Fibroblast of skin of right quadriceps (primary cell): ENCODE measurements at regions not wholly inside any gene's neighbourhood (a gene's known extent, or its start where the extent isn't known, plus 50 kb on each side); places are given as distances from the start of the nearest gene placed in this dataset.

ENCODE experiments used
- DNase-seq: peaks from one replicate; pipeline ENCODE4 v3.0.0-alpha.2; 2013

DNA sequence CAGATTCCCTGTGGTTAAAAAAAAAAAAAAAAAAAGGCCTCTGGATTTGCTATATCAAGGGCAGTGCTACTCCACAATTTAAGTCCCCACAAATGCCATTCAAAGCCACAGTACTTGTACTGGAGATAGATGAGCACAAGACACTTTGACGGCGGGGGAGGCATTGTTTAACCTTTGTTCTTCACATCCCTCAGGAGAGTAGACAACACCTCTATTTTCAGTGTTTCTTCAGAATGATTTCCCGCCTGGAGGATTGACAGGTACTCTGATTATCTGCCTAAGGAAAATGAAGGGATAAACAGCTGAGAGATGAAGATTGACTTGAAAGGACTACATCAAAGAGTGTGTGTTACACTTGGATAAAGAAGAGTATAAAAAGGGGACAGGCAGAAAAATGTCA, 58.7 kb downstream of the OTOL1 start:
- DNase-seq: no peak

DNA sequence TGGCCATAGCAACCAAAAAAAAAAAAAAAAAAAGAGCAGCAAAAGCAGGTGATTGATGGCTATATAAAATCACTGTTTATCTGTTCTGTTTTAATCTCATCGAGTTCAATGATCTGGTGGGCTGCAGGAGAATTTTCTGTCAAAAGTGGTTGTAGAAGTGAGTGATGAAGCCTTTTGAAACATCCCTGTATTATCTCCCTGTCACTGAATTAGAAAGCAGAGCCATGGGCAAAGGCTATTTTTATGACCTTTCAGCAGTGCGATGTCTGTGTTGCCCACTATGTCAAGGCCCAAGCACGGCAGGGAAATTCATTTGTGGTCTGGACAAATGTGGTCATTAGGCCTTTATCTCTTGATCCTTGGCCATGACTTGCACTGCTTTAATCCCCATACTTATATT, 59.9 kb downstream of the OTOL1 start:
- DNase-seq: no peak

DNA sequence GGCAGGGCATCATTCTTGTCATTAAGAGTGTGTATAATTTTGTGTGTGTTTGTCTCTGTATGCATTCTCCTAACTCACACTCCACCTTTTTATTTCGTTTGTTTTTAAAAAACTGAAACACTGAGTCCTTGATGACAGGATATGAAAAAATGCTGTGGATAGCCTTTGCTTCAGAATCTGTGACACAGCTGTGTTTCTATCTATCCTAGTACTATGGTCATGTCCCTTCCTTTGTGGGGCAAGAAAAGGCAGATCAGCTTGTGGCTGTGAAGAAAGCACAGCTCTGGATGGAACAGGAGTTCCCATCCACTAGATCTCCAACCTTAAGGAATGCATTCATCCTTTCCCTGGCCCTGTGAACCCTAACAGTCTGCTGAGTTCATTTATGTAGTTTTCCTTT, 60.3 kb downstream of the OTOL1 start:
- DNase-seq: no peak

DNA sequence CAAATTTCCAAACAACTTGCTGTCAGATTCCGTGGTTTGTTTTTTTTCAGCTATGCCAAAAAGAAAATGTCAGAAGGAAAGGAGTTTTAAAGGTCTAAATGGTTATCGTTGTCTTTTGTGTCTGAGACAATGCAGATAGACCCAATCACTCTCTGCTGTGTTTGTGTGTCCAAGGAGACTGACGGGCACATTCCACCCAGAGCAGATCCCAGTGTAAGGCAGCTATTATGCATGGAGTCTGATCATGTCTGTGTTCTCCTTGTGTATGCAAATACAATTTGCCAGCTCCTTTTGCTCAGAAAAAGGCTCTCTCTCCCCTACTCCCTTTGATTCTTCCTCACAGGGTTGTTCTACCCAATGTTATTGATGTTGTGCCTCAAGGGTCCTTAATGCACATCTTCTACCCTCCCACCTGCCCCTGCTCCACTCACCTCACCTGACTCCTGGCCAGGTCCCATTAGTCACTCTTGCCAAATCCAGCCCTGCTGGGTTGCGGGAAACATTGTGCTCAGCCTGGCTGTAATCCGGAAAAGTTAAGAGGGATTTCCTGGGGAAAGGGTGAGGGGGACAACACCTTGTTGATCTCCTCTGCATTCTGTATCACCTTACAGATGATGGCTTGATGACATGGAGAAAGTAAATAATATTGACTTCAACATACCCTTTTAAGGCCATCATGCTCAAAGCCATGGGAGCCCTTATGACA, 61.0 kb downstream of the OTOL1 start:
- no peak for DNase-seq

DNA sequence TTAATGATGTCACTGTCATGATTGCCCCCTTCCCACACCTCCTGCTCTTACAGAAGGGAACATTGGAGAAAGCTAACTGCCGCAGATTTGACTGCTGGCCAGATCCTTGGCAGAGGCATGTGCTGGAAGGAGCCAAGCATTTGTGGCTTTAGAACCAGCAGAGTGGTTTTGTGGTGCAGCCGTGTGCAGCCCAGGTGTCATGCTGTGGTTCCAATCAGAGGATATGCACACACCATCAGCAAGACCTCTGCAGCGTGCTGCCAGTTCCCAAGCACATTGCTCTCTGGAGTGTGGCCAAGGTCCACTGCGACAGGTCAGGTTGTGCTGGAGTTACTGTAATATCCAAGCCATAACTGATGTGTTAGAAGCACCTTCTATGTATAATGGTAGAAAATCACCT, 61.6 kb downstream of the OTOL1 start:
- DNase-seq: no peak

DNA sequence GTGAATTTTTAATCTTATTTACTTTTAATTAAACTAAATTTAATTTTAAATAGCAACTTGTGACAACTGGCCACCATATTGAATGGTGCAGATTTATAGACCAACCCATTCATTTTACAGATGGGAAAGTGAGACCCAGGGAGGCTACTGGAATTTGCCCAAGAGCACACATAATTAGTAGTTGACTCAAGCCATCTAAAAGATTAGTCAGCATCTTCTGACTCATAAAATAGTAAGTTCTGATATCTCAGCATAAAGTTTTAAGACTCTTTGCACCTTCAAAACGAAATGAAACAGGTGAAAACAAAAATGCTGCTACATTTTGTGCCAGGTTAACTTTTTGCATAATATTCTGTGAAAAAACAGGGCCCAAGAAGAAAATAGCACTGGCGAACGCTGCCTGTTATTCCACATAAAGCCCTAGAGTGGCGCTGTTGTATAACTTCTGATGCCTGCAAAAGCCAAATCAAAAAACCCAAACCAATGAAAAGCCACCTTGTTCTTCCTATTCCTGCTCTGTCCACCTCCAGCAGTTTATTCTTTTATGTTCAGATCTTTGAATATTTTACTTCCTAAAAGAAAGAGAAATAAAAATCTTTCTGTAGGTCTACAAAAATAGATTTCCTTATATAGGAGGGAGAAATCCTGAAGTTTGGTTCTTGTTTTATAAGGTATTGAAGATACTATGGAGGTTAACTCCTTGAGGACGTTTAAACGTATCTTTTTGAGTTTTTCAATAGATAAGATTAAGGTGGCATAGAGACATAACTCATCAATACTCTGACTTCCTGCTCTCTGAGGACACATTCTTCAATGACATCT, 62.8 kb downstream of the OTOL1 start:
- peak; percentile 56 for DNase-seq

DNA sequence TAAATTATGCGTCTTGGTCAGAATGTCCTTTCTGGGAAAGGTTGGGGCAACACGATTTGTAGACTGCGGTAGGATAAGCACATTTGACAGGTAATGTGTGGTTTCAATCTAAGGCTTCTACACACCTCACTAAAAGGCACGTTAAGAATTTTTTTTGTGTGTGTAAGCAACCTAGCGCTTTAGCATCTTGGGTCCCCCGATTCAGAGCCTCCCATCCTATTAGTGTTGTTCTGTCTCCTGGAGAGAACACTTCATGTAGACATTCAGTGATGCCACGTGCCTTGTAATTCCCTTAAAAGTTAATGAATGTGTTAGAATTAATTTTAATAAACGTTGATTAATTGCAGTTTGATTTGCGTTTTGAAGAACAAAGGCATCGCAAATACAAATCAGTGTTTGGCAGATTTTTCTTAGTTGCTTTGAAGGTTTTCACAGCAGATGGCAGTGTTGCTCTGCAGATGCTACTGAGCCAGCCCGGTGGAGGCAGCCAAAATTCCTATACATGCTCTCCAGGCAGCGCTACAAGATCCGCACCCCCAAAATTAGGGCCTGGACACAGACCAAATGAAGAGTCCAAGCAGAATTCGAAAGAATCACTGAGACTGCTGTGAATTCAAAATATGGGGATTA, 63.5 kb downstream of the OTOL1 start:
- peak; percentile 55 for DNase-seq

DNA sequence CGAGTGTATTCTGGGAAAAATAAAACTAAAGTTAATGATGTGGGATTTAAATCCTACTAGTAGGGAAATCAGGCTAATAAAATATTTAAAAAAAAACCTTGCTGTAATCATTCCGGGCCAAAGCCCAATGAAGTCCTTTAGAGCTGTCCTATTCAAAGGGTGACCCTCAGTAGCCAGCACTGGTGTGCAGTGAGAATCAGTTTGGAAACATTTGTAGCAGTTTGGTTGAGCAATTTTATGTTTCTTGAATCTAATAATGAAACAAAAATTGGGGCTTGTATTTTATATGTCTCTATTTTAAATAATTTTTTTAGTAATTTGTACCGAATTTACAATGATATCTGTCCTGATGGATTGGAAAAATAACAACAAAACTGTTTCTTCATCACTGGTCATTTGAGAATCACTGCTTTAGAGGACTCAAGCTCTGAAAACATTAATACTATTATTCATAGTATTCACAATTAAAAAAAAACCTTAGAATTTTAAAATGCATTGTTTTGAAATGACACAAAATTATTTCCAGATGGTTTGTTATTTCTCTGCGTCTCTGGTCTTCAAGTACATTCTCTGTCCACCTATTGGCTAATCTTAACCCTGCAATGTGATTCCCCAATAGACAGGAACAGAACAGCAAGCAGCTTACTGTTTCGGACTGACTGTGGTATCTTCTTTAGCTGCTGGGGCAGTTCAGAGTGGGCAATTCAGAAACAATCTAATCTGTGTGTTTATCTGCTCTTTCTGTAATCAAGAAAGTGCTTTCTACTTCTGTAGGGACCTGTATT, 71.2 kb downstream of the OTOL1 start:
- peak; percentile 85 for DNase-seq

DNA sequence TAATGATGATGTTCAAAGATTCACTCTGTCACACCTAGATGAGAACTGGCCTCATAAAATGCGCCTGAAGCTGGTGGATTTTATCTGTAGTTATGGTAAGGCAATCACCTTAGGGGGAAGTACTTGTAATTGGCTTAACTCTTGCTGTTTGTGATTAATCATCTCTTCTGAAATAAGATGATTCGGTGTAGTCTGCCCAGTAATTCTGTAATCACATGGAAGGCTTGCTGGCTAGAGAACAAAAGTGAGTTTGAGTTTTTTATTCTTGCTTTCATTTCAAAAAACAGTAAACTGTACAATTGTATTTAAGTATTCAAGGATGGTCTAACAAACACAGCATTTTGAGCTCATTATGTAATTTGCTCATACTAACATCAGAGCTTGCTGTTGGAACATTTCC, 72.1 kb downstream of the OTOL1 start:
- DNase-seq: no peak

DNA sequence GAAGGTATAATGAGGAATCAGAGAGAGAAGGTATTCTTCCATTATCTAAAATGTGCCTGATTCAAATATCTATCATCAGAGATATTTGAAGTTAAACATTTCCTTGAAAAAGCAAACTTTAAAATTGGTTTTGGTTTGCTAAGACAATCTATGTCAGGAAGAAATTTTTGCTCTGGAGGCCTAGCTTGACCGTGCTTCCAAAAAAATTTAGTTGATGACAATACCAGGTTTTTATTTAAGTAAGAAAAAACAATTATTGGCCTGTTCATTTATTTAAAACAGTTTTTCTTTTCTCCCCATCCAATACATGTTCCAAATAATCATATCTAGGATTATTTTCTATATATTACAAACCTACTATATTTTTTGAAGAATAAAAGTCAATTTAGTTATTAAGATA, 75.3 kb downstream of the OTOL1 start:
- DNase-seq: no peak

DNA sequence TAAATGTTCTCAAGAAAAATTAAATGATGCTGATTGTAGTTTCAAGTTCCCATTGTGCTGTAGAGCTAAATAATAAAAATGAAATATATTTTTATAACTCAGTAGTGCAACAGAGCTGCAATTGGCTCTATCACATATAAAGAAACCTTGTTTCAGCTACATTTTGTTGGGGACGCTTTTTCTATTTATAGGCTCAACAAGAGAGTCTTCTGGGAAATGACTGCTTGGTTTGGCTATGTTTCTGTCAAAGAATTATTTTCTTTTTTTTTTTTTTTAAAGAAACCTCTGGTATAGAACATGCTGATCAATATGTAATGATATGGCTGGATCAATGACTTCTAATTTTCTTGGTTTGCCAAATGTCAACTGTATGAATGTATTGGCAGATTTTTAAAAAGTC, 76.5 kb downstream of the OTOL1 start:
- DNase-seq: no peak

DNA sequence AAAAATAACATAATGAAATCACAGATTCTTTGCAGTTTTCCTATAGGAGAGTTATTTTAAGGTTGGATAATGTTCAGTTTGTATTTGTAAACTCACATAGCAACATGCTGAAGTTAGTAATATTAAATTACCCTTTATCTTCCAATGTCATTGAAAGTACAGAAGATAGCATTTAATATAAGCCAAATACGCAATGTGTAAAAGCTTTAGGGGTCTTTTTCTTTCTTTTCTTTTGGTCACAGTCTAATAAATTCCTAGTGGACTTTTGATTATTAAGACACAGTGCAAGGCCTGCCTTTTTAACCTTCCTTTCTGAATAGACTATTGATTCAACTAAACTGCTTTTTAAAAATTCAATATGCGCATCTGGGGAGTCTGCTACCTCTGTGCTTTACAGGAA, 79.3 kb downstream of the OTOL1 start:
- no peak for DNase-seq

DNA sequence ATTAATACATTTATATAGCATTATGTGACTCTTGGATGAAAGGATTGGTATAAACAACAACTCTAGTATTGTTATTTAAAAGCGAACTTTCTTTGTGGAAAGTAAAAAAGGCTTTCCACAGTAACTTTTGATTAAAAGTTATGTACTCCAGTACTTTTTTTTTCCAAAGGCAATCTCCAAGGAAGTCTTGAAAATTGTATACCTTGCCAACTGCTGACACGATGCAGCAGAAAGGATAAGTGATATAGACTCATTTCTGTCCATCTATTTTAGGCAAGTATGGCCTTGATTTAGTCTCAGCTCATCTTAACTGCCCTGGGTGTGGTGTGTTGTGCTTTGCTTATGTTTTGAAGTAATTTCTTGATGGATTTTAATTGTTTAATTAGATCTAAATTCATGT, 79.7 kb downstream of the OTOL1 start:
- DNase-seq: no peak

DNA sequence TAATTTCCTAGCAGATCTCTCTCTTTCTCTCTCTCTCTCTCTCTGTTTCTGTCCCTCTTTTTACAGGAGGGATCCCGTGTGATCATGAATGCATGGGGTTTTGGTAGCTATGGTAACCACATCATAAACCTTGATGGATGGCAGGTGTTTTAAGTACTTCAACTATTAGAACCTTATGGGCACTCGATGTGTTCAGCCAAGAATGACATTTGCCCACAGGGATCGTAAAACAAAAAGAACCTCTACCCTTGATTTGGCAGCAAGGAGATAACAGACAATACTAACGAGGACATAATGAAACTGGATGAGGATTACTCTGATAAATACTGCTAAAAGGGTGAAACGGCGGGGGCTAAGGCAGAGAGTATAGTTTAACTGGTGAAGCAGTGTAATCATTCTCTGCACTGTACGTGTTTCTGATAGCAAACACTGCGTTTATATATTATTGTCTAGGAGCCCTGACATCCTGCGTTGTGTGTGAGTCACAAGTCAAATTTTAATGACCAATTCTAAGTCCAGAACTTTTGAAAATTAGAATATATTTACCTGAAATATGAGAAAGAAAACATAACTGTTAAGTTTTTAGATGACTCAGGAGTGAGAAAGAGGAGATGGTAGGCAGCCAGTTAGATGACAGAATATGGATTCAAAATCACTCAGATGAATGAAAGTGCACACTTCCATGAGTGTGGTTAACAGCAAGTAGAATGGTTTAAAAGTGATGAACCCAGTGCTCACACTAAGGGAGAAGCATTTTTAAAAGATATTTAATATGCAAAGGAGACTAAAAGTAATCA, 80.3 kb downstream of the OTOL1 start:
- no peak for DNase-seq

DNA sequence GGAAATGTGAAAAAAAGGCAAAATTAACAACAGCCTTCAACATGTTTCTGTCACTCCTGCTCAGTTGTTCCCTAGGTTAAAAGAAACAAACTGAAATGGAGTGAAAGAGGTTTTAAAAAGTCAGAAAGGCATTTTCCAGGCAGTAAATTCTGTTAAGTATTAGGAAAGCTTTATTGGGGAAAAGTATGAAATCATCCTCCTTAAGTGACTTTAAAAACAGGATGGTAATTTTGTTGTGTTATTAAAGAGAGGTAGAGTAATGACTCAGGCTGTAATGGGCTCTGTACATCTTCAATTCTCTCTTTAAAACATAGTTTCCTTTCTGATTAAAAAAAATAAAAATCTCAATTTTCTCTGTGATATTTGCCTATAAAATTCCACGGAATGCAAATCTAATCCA, 81.1 kb downstream of the OTOL1 start:
- DNase-seq: no peak

DNA sequence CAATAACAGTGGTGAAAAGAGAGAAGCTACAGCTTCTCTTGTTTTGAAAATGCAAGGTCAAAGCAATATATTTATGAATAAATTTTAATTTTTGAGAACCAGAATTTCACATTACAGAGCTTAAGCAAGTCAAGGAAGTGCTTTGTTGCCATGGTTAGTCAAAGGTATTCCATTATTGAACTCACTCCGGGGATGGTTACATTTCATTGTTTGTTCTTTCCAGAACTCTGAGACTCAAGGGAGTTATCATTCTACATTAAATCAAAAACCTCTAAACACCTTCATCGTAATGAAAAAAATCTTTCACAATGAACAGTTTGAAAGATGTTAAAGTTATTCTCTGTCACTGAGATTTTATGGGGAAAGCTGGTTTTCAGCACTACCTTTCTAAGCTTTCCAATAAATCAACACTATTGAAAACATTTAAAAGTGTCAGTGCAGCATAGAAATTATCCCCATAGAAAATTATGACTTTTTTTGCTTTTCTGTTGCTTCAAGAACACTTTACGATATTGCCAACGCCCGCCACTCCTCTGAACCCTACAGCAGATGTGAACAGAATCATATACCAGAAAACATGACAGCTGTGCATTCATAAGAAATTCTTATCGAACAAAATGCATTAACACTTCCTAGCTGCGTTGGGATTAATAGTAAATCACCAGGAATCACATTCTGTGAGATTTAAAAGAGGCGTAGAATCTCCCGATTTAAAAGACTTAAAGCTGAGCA, 83.0 kb downstream of the OTOL1 start:
- no peak for DNase-seq

DNA sequence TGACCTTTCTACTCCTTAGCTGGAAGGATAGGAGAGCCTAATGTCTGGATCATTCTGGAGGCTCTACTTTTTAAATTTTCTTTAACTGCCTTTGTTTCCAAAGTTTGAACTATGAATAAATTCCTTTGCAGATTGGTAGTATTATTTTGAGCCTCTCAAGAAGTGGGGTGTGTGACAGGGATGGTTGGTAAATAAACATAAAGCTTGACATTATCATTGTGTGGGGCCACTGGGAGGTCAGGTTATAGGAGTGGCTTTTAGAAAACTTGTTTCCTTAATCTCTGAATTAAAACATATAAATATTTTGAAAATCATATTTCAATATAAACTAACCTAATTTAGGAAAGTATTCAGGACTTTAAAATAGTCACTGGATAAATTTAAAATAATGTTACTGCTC, 89.3 kb downstream of the OTOL1 start:
- DNase-seq: no peak

DNA sequence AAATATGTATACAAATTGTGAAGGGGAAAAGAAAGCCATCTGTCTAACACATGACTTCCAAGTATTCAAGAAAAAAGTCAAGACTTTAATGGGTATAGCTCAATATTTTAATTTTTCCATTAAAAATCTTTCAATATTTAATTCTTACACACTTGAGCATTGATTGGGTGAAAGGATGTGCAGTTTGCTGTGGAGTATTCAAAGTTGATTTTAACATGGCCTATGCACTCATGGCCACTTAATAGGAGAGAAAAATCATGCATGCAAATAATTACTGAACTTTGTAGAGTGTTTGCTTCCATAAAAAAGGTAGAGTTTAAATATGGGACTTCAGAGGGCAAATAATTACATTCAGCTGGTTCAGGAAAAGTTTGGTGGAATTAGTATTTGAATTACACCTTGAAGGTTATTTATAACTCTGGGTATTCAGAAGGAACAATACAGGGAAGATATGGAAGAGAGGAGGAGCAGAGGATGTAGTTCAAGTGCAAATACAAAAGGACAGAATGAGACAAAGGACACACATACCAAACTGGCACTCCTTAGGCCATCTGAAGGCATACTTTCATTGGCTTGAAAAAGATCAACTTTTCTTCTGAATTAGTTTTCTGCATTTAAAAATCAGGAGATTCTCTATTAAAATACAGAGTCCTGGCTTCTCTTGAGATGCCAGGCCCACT, 90.1 kb downstream of the OTOL1 start:
- DNase-seq: no peak

DNA sequence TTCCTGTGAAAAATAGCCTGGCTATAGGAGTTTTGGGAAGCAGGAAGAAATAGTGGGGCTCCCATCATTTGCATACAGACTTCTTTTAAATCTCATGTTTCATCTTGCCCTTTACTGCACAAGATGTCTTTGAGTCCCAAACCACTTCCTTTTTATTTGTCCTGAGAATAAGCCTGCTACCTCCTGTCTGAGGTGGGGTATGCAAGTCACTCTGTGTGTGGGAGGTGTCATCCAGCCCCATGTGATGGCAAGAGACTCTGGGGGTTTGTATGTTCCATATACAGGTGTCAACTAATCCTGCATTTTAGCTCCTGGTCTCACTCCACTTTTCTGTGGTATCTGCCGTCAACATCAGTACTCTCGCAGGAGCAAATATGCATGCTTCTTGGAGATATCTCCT, 102.0 kb downstream of the OTOL1 start:
- DNase-seq: no peak

DNA sequence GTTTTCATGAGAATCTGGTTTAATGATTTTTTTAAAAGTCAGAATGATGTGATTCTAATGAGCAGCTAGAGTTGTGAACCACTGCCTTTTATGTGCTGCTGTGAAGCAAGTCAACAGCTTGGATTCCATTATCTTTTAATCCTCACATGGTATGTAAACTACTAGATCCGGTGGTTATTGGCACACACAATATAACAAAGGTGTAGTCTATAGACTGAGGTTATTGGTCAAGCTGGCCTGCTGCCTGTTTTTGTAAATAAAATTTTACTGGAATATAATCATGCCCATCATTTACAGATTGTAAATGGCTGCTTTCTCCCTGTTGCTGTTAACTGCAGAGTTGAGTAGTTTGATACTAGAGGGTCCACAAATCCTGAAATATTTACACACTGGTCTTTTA, 103.1 kb downstream of the OTOL1 start:
- no peak for DNase-seq

DNA sequence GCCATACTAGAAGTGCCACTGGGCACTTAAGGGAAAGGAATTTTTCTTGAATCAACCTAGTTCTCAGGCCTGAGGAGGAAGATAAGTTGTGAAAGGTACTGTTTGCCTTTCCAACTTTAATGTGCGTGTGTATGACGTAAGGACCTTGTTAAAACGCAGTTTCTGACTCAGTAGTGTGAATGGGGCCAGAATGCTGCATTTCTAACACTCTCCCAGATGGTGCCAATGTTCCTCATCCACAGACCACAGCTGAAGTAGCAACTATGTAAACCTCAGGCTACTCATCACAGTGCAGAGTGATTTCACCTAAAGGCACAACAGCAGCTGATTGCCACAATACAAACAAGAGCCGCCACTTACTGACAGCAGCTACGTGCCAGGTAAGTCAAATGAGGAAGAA, 103.6 kb downstream of the OTOL1 start:
- no peak for DNase-seq
